H1 (cell line): ENCODE measurements at regions not wholly inside any gene's neighbourhood (a gene's known extent, or its start where the extent isn't known, plus 50 kb on each side); places are given as distances from the start of the nearest gene placed in this dataset.

Experiments
- CTCF ChIP-seq, 3 experiments: IDR thresholded peaks; 1 replicate in 2 of 3; 2 replicates in 1 of 3; pipeline versions ENCODE4 v1.5.1 to v1.6.1; 2011; ENCODE audit warnings: low read length in 3 of 3, mild to moderate bottlenecking in 3 of 3, inconsistent platforms in 2 of 3, low read depth in 1 of 3, moderate library complexity in 1 of 3; ENCODE audit not compliant: insufficient read depth in 1 of 3; ENCODE audit errors: control extremely low read depth in 1 of 3

- TF ChIP-seq CTCF (IDR thresholded peaks at IDR 0.05; ENCODE audit: control extremely low read depth in 1 of 3, insufficient read depth in 1 of 3, low read depth in 1 of 3, low read length in 3 of 3): no peak
Measured at GRCh38 chr9:94033383-94033782, 50.9 kb upstream of the PTPDC1 start (continued).
